ENCODE measurements at regions not wholly inside any gene's neighbourhood (a gene's known extent, or its start where the extent isn't known, plus 50 kb on each side); places are given as distances from the start of the nearest gene placed in this dataset.

- no peak for ATAC-seq (ENCODE audit: low FRiP score)
- no peak for TF ChIP-seq CTCF (IDR thresholded peaks at IDR 0.05)
- DNase-seq (ENCODE audit: low spot score) = no peak
These were observed 50.0 kb upstream of the PDK4 start for GRCh38 chr7:95646350-95646749.

All from omental fat pad (tissue), 3 donors.